Stimulated activated memory B cell treated with anti-CD40 and anti-IgM and Interleukin-4, amounts not matched to agents 10 μg/mL and 1 μg/mL and 100 μg/mL, for 72 hours (primary cell): ENCODE measurements at regions not wholly inside any gene's neighbourhood (a gene's known extent, or its start where the extent isn't known, plus 50 kb on each side); places are given as distances from the start of the nearest gene placed in this dataset.

Experiments used
- ATAC-seq: fragments of 150-1000 bp; cut with Tn5 transposase; 2 replicates; pipeline ENCODE4 v1.10.0; 2021
- H3K27ac Mint-ChIP-seq: one replicate; pipeline ENCODE4 v1.8.0; 2022; ENCODE audit warnings: mild to moderate bottlenecking, mixed read lengths
- H3K27me3 Mint-ChIP-seq: one replicate; pipeline ENCODE4 v1.8.0; 2022; ENCODE audit warnings: mixed read lengths
- H3K36me3 Mint-ChIP-seq: one replicate; pipeline ENCODE4 v1.8.0; 2022; ENCODE audit warnings: mixed read lengths
- H3K4me1 Mint-ChIP-seq: one replicate; pipeline ENCODE4 v1.8.0; 2022; ENCODE audit warnings: mixed read lengths
- H3K4me3 Mint-ChIP-seq: one replicate; pipeline ENCODE4 v1.8.0; 2022; ENCODE audit warnings: mild to moderate bottlenecking, moderate library complexity, mixed read lengths
- H3K9me3 Mint-ChIP-seq: one replicate; pipeline ENCODE4 v1.8.0; 2022; ENCODE audit warnings: mixed read lengths

GRCh38 chr13:87837522-87837921 is 166.4 kb downstream of the SLITRK5 start:
- Mint-ChIP-seq H3K4me3 (no peak overlapping the region), H3K27me3 (no peaks in the 10 kb centered on the region), H3K27ac (no peak overlapping the region), H3K9me3 (peaks cover 11% of the 10 kb centered on the region), H3K36me3 (no peaks in the 10 kb centered on the region), H3K4me1 (no peaks in the 10 kb centered on the region)
- no peak for ATAC-seq

GRCh38 chr13:87837946-87838345 is 166.8 kb downstream of the SLITRK5 start:
- Mint-ChIP-seq H3K9me3 (peaks cover 9% of the 10 kb centered on the region), H3K4me3 (no peak overlapping the region), H3K4me1 (no peaks in the 10 kb centered on the region), H3K36me3 (no peaks in the 10 kb centered on the region), H3K27ac (no peak overlapping the region), H3K27me3 (no peaks in the 10 kb centered on the region)
- no peak for ATAC-seq

GRCh38 chr13:87851410-87851809 is 180.2 kb downstream of the SLITRK5 start:
- H3K36me3 Mint-ChIP-seq = no peaks in the 10 kb centered on the region
- H3K27ac Mint-ChIP-seq = no peak overlapping the region
- H3K27me3 Mint-ChIP-seq = no peaks in the 10 kb centered on the region
- no peaks in the 10 kb centered on the region for H3K4me1 Mint-ChIP-seq
- ATAC-seq = no peak
- H3K4me3 Mint-ChIP-seq = no peak overlapping the region
- peaks cover 8% of the 10 kb centered on the region for H3K9me3 Mint-ChIP-seq

- peaks cover 18% of the 10 kb centered on the region for H3K9me3 Mint-ChIP-seq
- no peaks in the 10 kb centered on the region for H3K27me3 Mint-ChIP-seq
- no peaks in the 10 kb centered on the region for H3K36me3 Mint-ChIP-seq
- no peak for ATAC-seq
- H3K27ac Mint-ChIP-seq = no peak overlapping the region
- H3K4me3 Mint-ChIP-seq = no peak overlapping the region
- no peaks in the 10 kb centered on the region for H3K4me1 Mint-ChIP-seq
Measured at GRCh38 chr13:87855553-87855952, 184.4 kb downstream of the SLITRK5 start.

GRCh38 chr13:87859261-87859660 is 188.1 kb downstream of the SLITRK5 start:
- no peaks in the 10 kb centered on the region for H3K4me1 Mint-ChIP-seq
- no peak for ATAC-seq
- no peak overlapping the region for H3K4me3 Mint-ChIP-seq
- H3K27me3 Mint-ChIP-seq = no peaks in the 10 kb centered on the region
- H3K36me3 Mint-ChIP-seq = no peaks in the 10 kb centered on the region
- peaks cover 18% of the 10 kb centered on the region for H3K9me3 Mint-ChIP-seq
- no peak overlapping the region for H3K27ac Mint-ChIP-seq

GRCh38 chr13:87867426-87867825 is 196.3 kb downstream of the SLITRK5 start:
- Mint-ChIP-seq H3K27me3 (no peaks in the 10 kb centered on the region), H3K9me3 (peaks cover 10% of the 10 kb centered on the region), H3K4me3 (no peak overlapping the region), H3K36me3 (no peaks in the 10 kb centered on the region), H3K4me1 (no peaks in the 10 kb centered on the region), H3K27ac (no peak overlapping the region)
- ATAC-seq = no peak

- H3K27ac Mint-ChIP-seq = no peak overlapping the region
- ATAC-seq = no peak
- H3K27me3 Mint-ChIP-seq = no peaks in the 10 kb centered on the region
- peaks cover 7% of the 10 kb centered on the region for H3K9me3 Mint-ChIP-seq
- no peaks in the 10 kb centered on the region for H3K36me3 Mint-ChIP-seq
- H3K4me3 Mint-ChIP-seq = no peak overlapping the region
- H3K4me1 Mint-ChIP-seq = no peaks in the 10 kb centered on the region
Measured at GRCh38 chr13:87868731-87869130, 197.6 kb downstream of the SLITRK5 start.

- H3K27ac Mint-ChIP-seq = no peak overlapping the region
- H3K4me1 Mint-ChIP-seq = no peaks in the 10 kb centered on the region
- H3K27me3 Mint-ChIP-seq = no peaks in the 10 kb centered on the region
- no peak overlapping the region for H3K4me3 Mint-ChIP-seq
- H3K36me3 Mint-ChIP-seq = no peaks in the 10 kb centered on the region
- ATAC-seq = no peak
- H3K9me3 Mint-ChIP-seq = no peaks in the 10 kb centered on the region
Measured at GRCh38 chr13:87872813-87873212, 201.6 kb downstream of the SLITRK5 start.

GRCh38 chr13:87877477-87877876 is 206.3 kb downstream of the SLITRK5 start:
- Mint-ChIP-seq H3K4me1 (no peaks in the 10 kb centered on the region), H3K27me3 (no peaks in the 10 kb centered on the region), H3K27ac (no peak overlapping the region), H3K36me3 (no peaks in the 10 kb centered on the region), H3K9me3 (no peaks in the 10 kb centered on the region), H3K4me3 (no peak overlapping the region)
- no peak for ATAC-seq

- ATAC-seq = no peak
- H3K27ac Mint-ChIP-seq = no peak overlapping the region
Measured at GRCh38 chr13:87878706-87879105, 207.5 kb downstream of the SLITRK5 start.

GRCh38 chr13:87884884-87885283 is 213.7 kb downstream of the SLITRK5 start:
- H3K4me1 Mint-ChIP-seq = no peaks in the 10 kb centered on the region
- peaks cover 11% of the 10 kb centered on the region for H3K9me3 Mint-ChIP-seq
- H3K27me3 Mint-ChIP-seq = no peaks in the 10 kb centered on the region
- ATAC-seq = no peak
- H3K4me3 Mint-ChIP-seq = no peak overlapping the region
- H3K36me3 Mint-ChIP-seq = no peaks in the 10 kb centered on the region
- H3K27ac Mint-ChIP-seq = no peak overlapping the region

More at GRCh38 chr13:87878706-87879105, 207.5 kb downstream of the SLITRK5 start:
- Mint-ChIP-seq H3K9me3 (peaks cover 3% of the 10 kb centered on the region), H3K27me3 (no peaks in the 10 kb centered on the region), H3K4me3 (no peak overlapping the region), H3K36me3 (no peaks in the 10 kb centered on the region), H3K4me1 (no peaks in the 10 kb centered on the region)

GRCh38 chr13:87887459-87888123 is 216.4 kb downstream of the SLITRK5 start:
- Mint-ChIP-seq H3K36me3 (no peaks in the 10 kb centered on the region), H3K9me3 (peaks cover 14% of the 10 kb centered on the region), H3K27ac (no peak overlapping the region), H3K4me1 (no peaks in the 10 kb centered on the region), H3K4me3 (no peak overlapping the region), H3K27me3 (no peaks in the 10 kb centered on the region)
- no peak for ATAC-seq

- no peaks in the 10 kb centered on the region for H3K36me3 Mint-ChIP-seq
- no peak overlapping the region for H3K27ac Mint-ChIP-seq
- H3K4me3 Mint-ChIP-seq = no peak overlapping the region
- no peak for ATAC-seq
- no peaks in the 10 kb centered on the region for H3K4me1 Mint-ChIP-seq
- H3K27me3 Mint-ChIP-seq = no peaks in the 10 kb centered on the region
- peaks cover 12% of the 10 kb centered on the region for H3K9me3 Mint-ChIP-seq
Measured at GRCh38 chr13:87889254-87889653, 218.1 kb downstream of the SLITRK5 start.

GRCh38 chr13:87893186-87893585 is 222.0 kb downstream of the SLITRK5 start:
- no peak overlapping the region for H3K27ac Mint-ChIP-seq
- H3K9me3 Mint-ChIP-seq = peaks cover 8% of the 10 kb centered on the region
- H3K27me3 Mint-ChIP-seq = no peaks in the 10 kb centered on the region
- no peaks in the 10 kb centered on the region for H3K4me1 Mint-ChIP-seq
- no peak for ATAC-seq
- H3K36me3 Mint-ChIP-seq = no peaks in the 10 kb centered on the region
- no peak overlapping the region for H3K4me3 Mint-ChIP-seq

GRCh38 chr13:87894059-87894458 is 222.9 kb downstream of the SLITRK5 start:
- Mint-ChIP-seq H3K4me1 (no peaks in the 10 kb centered on the region), H3K36me3 (no peaks in the 10 kb centered on the region), H3K4me3 (no peak overlapping the region), H3K27ac (no peak overlapping the region), H3K27me3 (no peaks in the 10 kb centered on the region), H3K9me3 (peaks cover 8% of the 10 kb centered on the region)
- no peak for ATAC-seq

GRCh38 chr13:87903553-87903952 is 232.4 kb downstream of the SLITRK5 start:
- Mint-ChIP-seq H3K36me3 (no peaks in the 10 kb centered on the region), H3K4me1 (no peaks in the 10 kb centered on the region), H3K27ac (no peak overlapping the region), H3K4me3 (no peak overlapping the region), H3K27me3 (no peaks in the 10 kb centered on the region), H3K9me3 (no peaks in the 10 kb centered on the region)
- no peak for ATAC-seq

GRCh38 chr13:87906411-87906810 is 235.2 kb downstream of the SLITRK5 start:
- H3K36me3 Mint-ChIP-seq = no peaks in the 10 kb centered on the region
- ATAC-seq = no peak
- H3K9me3 Mint-ChIP-seq = peaks cover 3% of the 10 kb centered on the region
- H3K4me3 Mint-ChIP-seq = no peak overlapping the region
- H3K27ac Mint-ChIP-seq = no peak overlapping the region
- no peaks in the 10 kb centered on the region for H3K4me1 Mint-ChIP-seq
- H3K27me3 Mint-ChIP-seq = no peaks in the 10 kb centered on the region
